HG03280 (cell line): ENCODE measurements at regions not wholly inside any gene's neighbourhood (a gene's known extent, or its start where the extent isn't known, plus 50 kb on each side); places are given as distances from the start of the nearest gene placed in this dataset.

Experiments
- ATAC-seq: cut with Tn5 transposase; IDR thresholded peaks from one replicate; pipeline ENCODE4 v1.9.1; 2021; ENCODE audit warnings: mild to moderate bottlenecking, moderate library complexity; ENCODE audit not compliant: unreplicated experiment

- ATAC-seq = no peak
These were observed 329.7 kb downstream of the FSIP2 start for GRCh38 chr2:186068139-186068801.

- ATAC-seq = no peak
These were observed 331.1 kb downstream of the FSIP2 start for GRCh38 chr2:186069676-186070075.

- no peak for ATAC-seq
These were observed 346.6 kb downstream of the FSIP2 start for GRCh38 chr2:186085226-186085625.

GRCh38 chr2:186093174-186093573, 354.6 kb downstream of the FSIP2 start:
- ATAC-seq = no peak

- no peak for ATAC-seq
These were observed 360.2 kb downstream of the FSIP2 start for GRCh38 chr2:186098821-186099220.

GRCh38 chr2:186099826-186100225, 361.2 kb downstream of the FSIP2 start:
- ATAC-seq = no peak

GRCh38 chr2:186100636-186101035, 362.0 kb downstream of the FSIP2 start:
- no peak for ATAC-seq

- ATAC-seq = no peak
These were observed 363.0 kb downstream of the FSIP2 start for GRCh38 chr2:186101616-186102015.

- ATAC-seq = no peak
These were observed 364.7 kb downstream of the FSIP2 start for GRCh38 chr2:186103276-186103675.

- no peak for ATAC-seq
These were observed 366.6 kb downstream of the FSIP2 start for GRCh38 chr2:186105016-186105724.

GRCh38 chr2:186108470-186108869, 369.9 kb downstream of the FSIP2 start:
- ATAC-seq = no peak

GRCh38 chr2:186113284-186113683, 372.8 kb upstream of the ZC3H15 start:
- ATAC-seq = no peak

- no peak for ATAC-seq
These were observed 360.9 kb upstream of the ZC3H15 start for GRCh38 chr2:186125156-186125555.

GRCh38 chr2:186125625-186126024, 360.4 kb upstream of the ZC3H15 start:
- ATAC-seq = no peak

GRCh38 chr2:186126181-186126580, 359.9 kb upstream of the ZC3H15 start:
- ATAC-seq = no peak

- ATAC-seq = no peak
These were observed 356.1 kb upstream of the ZC3H15 start for GRCh38 chr2:186129767-186130581.

- ATAC-seq = no peak
These were observed 355.1 kb upstream of the ZC3H15 start for GRCh38 chr2:186130748-186131641.

- ATAC-seq = no peak
These were observed 350.4 kb upstream of the ZC3H15 start for GRCh38 chr2:186135686-186136085.

- no peak for ATAC-seq
These were observed 349.2 kb upstream of the ZC3H15 start for GRCh38 chr2:186136860-186137259.

GRCh38 chr2:186138845-186139244, 347.2 kb upstream of the ZC3H15 start:
- no peak for ATAC-seq

- no peak for ATAC-seq
These were observed 327.0 kb upstream of the ZC3H15 start for GRCh38 chr2:186159101-186159500.
